MM.1S (cell line): ENCODE measurements at regions not wholly inside any gene's neighbourhood (a gene's known extent, or its start where the extent isn't known, plus 50 kb on each side); places are given as distances from the start of the nearest gene placed in this dataset.

Experiments
- CTCF ChIP-seq: fragments of 300-600 bp; sonication (generic); IDR thresholded peaks from 2 replicates; pipeline ENCODE4 v1.5.1; 2016; ENCODE audit warnings: antibody characterized with exemption, low read length, mixed read lengths
- EZH2 ChIP-seq: fragments of 300-600 bp; sonication (generic); optimal IDR thresholded peaks from 2 replicates; pipeline ENCODE3; 2017; ENCODE audit warnings: low read depth, mild to moderate bottlenecking, antibody characterized with exemption, low read length, mixed read lengths

- TF ChIP-seq CTCF = no peak
- TF ChIP-seq EZH2 = no peak
Observed at GRCh38 chr21:16408280-16408679, 678.5 kb downstream of the USP25 start.
